ENCODE measurements at regions not wholly inside any gene's neighbourhood (a gene's known extent, or its start where the extent isn't known, plus 50 kb on each side); places are given as distances from the start of the nearest gene placed in this dataset.

- intact Hi-C loops (cut with micrococcal nuclease): no loop called here
- ChIA-PET POLR2A (no interaction called here), CTCF (no interaction called here)
- Histone ChIP-seq H3K4me1 (ENCODE audit: control insufficient read depth, extremely low read depth, insufficient read depth, low read length) (no peaks in the 10 kb centered on the region), H3K9ac (replicated peaks; ENCODE audit: extremely low read depth, insufficient read depth, low read length) (no peak overlapping the region), H3K79me2 (ENCODE audit: control insufficient read depth, insufficient read depth, low read length) (no peaks in the 10 kb centered on the region), H3K4me2 (ENCODE audit: insufficient read depth, low read length) (no peak overlapping the region), H3K9me1 (replicated peaks; ENCODE audit: control insufficient read depth, extremely low read depth, insufficient read depth, low read length) (no peaks in the 10 kb centered on the region), H4K20me1 (replicated peaks; ENCODE audit: control insufficient read depth, extremely low read depth, insufficient read depth, low read length) (no peaks in the 10 kb centered on the region), H3K27ac (ENCODE audit: insufficient read depth, low read depth, low read length) (no peak overlapping the region), H2AFZ (ENCODE audit: low read depth, low read length) (no peak overlapping the region), H3K27me3 (ENCODE audit: control insufficient read depth in 2 of 2, insufficient read depth in 2 of 2, low read length in 2 of 2) (peaks cover 0 to 2% of the 10 kb centered on the region in 2 experiments), H3K4me3 (replicated peaks in 1 of 3; ENCODE audit: insufficient read depth in 1 of 3, low read depth in 1 of 3, low read length in 3 of 3) (no peak overlapping the region), H3K9me3 (replicated peaks; ENCODE audit: control insufficient read depth, insufficient read depth, low read length) (no peaks in the 10 kb centered on the region), H3K36me3 (ENCODE audit: control insufficient read depth in 2 of 2, extremely low read depth in 1 of 2, insufficient read depth in 2 of 2, low read length in 2 of 2) (no peaks in the 10 kb centered on the region)
- FAIRE-seq (no peak), DNase-seq (ENCODE audit: low read depth, low spot score) (no peak)
- no TSS peak for BruUV-seq (replicated peaks)
- dilution Hi-C loops (cut with MboI; ENCODE audit: extremely low pct_ligation_motif_present, low sequenced_read_pairs): no loop called here
- TF ChIP-seq POLR2AphosphoS5 (IDR thresholded peaks at IDR 0.05; ENCODE audit: insufficient read depth, low read depth, low read length): no peak
- no peak for TF ChIP-seq CTCF (IDR thresholded peaks at IDR 0.05; ENCODE audit: extremely low read depth in 1 of 2, insufficient read depth in 1 of 2, low read depth in 1 of 2, low read length in 2 of 2)
- no peak for TF ChIP-seq FOS (IDR thresholded peaks at IDR 0.05; ENCODE audit: borderline replicate concordance, insufficient read depth, low read length)
- TF ChIP-seq GATA2 (IDR thresholded peaks at IDR 0.05; ENCODE audit: insufficient read depth, insufficient read length, low read depth, low read length): no peak
- no peak for TF ChIP-seq MYC (IDR thresholded peaks at IDR 0.05; ENCODE audit: low read depth, low read length)
- no peak for TF ChIP-seq EZH2 (IDR thresholded peaks at IDR 0.05; ENCODE audit: borderline replicate concordance, low read depth, low read length, severe bottlenecking)
- TF ChIP-seq JUN (IDR thresholded peaks at IDR 0.05; ENCODE audit: borderline replicate concordance, insufficient read depth, insufficient read length, low read depth): no peak
- TF ChIP-seq POLR2A (IDR thresholded peaks at IDR 0.05; ENCODE audit: low read depth, low read length): no peak
- no peak for TF ChIP-seq MAX (IDR thresholded peaks at IDR 0.05; ENCODE audit: insufficient read depth, insufficient read length)
These were observed 279.8 kb downstream of the VPS13C start for GRCh38 chr15:61780278-61780980.
